ENCODE measurements at regions not wholly inside any gene's neighbourhood (a gene's known extent, or its start where the extent isn't known, plus 50 kb on each side); places are given as distances from the start of the nearest gene placed in this dataset.

DNA sequence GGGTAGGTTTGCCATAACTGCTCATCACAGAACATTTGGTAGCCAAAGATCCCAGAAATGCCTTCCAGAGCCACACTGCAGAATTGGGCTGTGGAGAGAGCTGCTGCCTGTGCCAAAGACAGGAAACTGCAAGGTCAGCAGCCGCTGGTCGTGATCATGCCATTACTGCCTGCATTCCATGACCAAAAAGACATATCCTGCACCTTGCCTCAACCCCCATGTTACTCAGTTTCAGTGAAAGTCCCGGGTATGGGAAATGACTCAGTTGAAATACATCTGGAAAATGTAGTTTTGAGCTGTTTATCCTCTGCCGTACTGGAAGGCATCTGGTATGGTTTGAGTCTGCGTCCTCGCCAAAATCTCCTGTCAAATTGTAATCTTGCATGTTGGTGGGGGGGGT, 161.7 kb downstream of the FCRL5 start:
- Mint-ChIP-seq H3K4me3 (ENCODE audit: unreplicated experiment) (no peak overlapping the region), H3K27ac (ENCODE audit: unreplicated experiment) (no peak overlapping the region), H3K27me3 (ENCODE audit: insufficient read depth, unreplicated experiment) (no peaks in the 10 kb centered on the region), H3K9me3 (ENCODE audit: unreplicated experiment) (peaks cover 22% of the 10 kb centered on the region), H3K36me3 (ENCODE audit: insufficient read depth, unreplicated experiment) (no peaks in the 10 kb centered on the region), H3K4me1 (ENCODE audit: low read depth, unreplicated experiment) (peaks cover 6% of the 10 kb centered on the region)
- Histone ChIP-seq H3K4me3 (ENCODE audit: low read depth, low read length) (no peak overlapping the region), H3K36me3 (ENCODE audit: control insufficient read depth, insufficient read depth, low read length) (no peaks in the 10 kb centered on the region), H3K9me3 (0 out of 2 replicates have a peak, but pooled peaks cover 4% of the 10 kb centered on the region), H3K4me1 (no peaks in the 10 kb centered on the region; the same call in 1 of the 2 replicates), H3K27me3 (replicated peaks; ENCODE audit: control insufficient read depth, insufficient read depth, low read length) (no peaks in the 10 kb centered on the region)
- no TSS peak for BruUV-seq (replicated peaks)
- DNase-seq: no peak
- intact Hi-C loops (cut with micrococcal nuclease; ENCODE audit: unreplicated experiment): no loop called here
- CTCF ChIA-PET: interaction anchor here (0.7 kb wide), 1 partner anchor 685 kb away, joined by 8 read pairs; no protein-coding TSS in a partner anchor
- TF ChIP-seq, protein P1, sequence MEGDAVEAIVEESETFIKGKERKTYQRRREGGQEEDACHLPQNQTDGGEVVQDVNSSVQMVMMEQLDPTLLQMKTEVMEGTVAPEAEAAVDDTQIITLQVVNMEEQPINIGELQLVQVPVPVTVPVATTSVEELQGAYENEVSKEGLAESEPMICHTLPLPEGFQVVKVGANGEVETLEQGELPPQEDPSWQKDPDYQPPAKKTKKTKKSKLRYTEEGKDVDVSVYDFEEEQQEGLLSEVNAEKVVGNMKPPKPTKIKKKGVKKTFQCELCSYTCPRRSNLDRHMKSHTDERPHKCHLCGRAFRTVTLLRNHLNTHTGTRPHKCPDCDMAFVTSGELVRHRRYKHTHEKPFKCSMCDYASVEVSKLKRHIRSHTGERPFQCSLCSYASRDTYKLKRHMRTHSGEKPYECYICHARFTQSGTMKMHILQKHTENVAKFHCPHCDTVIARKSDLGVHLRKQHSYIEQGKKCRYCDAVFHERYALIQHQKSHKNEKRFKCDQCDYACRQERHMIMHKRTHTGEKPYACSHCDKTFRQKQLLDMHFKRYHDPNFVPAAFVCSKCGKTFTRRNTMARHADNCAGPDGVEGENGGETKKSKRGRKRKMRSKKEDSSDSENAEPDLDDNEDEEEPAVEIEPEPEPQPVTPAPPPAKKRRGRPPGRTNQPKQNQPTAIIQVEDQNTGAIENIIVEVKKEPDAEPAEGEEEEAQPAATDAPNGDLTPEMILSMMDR (IDR thresholded peaks at IDR 0.05; ENCODE audit: insufficient read depth in 1 of 2, low read depth in 1 of 2, low read length in 1 of 2, severe bottlenecking in 1 of 2, unreplicated experiment in 1 of 2): no peak
- POLR2A ChIA-PET: no interaction called here

DNA sequence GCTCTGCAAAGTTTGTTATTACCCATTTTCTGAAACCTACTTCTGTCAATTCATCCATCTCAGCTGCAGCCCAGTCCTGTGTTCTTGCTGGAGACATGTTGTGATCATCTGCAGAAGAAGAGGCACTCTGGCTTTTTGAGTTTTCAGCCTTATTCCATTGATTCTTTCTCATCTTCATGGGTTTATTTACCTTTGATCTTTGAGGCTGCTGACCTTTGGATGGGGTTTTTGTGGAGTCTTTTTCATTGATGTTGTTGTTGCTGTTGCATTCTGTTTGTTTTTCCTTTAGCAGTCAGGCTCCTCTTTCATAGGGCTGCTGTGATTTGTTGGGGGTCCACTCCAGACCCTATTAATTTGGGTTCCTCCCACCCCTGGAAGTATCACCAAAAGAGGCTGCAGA, 164.3 kb downstream of the FCRL5 start:
- ChIA-PET POLR2A (no interaction called here), CTCF (no interaction called here)
- H3K36me3 Mint-ChIP-seq (ENCODE audit: insufficient read depth, unreplicated experiment): no peaks in the 10 kb centered on the region
- no peaks in the 10 kb centered on the region for H3K27me3 Mint-ChIP-seq (ENCODE audit: insufficient read depth, unreplicated experiment)
- H3K4me3 ChIP-seq (ENCODE audit: low read depth, low read length): no peak overlapping the region
- intact Hi-C loops (cut with micrococcal nuclease; ENCODE audit: unreplicated experiment): no loop called here
- H3K4me1 ChIP-seq: no peaks in the 10 kb centered on the region; the same call in 1 of the 2 replicates
- TF ChIP-seq, protein P1 (IDR thresholded peaks at IDR 0.05; ENCODE audit: insufficient read depth in 1 of 2, low read depth in 1 of 2, low read length in 1 of 2, severe bottlenecking in 1 of 2, unreplicated experiment in 1 of 2): no peak
- BruUV-seq (replicated peaks): no TSS peak
- H3K27ac Mint-ChIP-seq (ENCODE audit: unreplicated experiment): no peak overlapping the region
- H3K4me3 Mint-ChIP-seq (ENCODE audit: unreplicated experiment): no peak overlapping the region
- no peaks in the 10 kb centered on the region for H3K9me3 ChIP-seq
- H3K4me1 Mint-ChIP-seq (ENCODE audit: low read depth, unreplicated experiment): peaks cover 6% of the 10 kb centered on the region
- DNase-seq: no peak
- H3K9me3 Mint-ChIP-seq (ENCODE audit: unreplicated experiment): peaks cover 9% of the 10 kb centered on the region
- no peaks in the 10 kb centered on the region for H3K27me3 ChIP-seq (replicated peaks; ENCODE audit: control insufficient read depth, insufficient read depth, low read length)
- no peaks in the 10 kb centered on the region for H3K36me3 ChIP-seq (ENCODE audit: control insufficient read depth, insufficient read depth, low read length)

DNA sequence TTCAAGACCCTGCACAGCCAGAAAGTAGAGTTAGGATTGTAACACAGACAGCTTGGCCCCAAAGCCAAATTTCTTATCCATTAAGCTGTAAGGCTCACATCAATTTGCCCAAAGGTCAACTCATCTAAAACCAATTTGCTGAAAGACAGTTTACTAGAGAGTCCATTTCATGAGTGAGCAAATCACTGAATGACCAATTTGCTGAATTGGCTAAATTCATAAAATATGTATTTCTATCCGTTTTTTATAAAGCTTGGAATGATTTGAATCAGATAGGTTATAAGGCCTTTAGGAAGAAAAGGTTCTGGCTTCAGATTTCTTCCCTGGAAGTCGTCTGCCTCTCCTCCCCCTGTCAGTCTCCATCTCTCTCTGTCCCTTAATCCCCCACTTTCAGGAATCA, 168.1 kb downstream of the FCRL5 start:
- H3K4me1 Mint-ChIP-seq (ENCODE audit: low read depth, unreplicated experiment): peaks cover 6% of the 10 kb centered on the region
- H3K4me1 ChIP-seq: no peaks in the 10 kb centered on the region
- H3K27me3 ChIP-seq (replicated peaks; ENCODE audit: control insufficient read depth, insufficient read depth, low read length): no peaks in the 10 kb centered on the region
- no peaks in the 10 kb centered on the region for H3K27me3 Mint-ChIP-seq (ENCODE audit: insufficient read depth, unreplicated experiment)
- no peak overlapping the region for H3K4me3 ChIP-seq (ENCODE audit: low read depth, low read length)
- no peaks in the 10 kb centered on the region for H3K36me3 Mint-ChIP-seq (ENCODE audit: insufficient read depth, unreplicated experiment)
- ChIA-PET CTCF (no interaction called here), POLR2A (no interaction called here)
- H3K9me3 ChIP-seq: no peaks in the 10 kb centered on the region
- H3K9me3 Mint-ChIP-seq (ENCODE audit: unreplicated experiment): peaks cover 9% of the 10 kb centered on the region
- H3K36me3 ChIP-seq (ENCODE audit: control insufficient read depth, insufficient read depth, low read length): no peaks in the 10 kb centered on the region
- no peak overlapping the region for H3K4me3 Mint-ChIP-seq (ENCODE audit: unreplicated experiment)
- intact Hi-C loops (cut with micrococcal nuclease; ENCODE audit: unreplicated experiment): no loop called here
- no peak overlapping the region for H3K27ac Mint-ChIP-seq (ENCODE audit: unreplicated experiment)
- no peak for DNase-seq
- TF ChIP-seq, protein P1 (IDR thresholded peaks at IDR 0.05; ENCODE audit: insufficient read depth in 1 of 2, low read depth in 1 of 2, low read length in 1 of 2, severe bottlenecking in 1 of 2, unreplicated experiment in 1 of 2): no peak
- no TSS peak for BruUV-seq (replicated peaks)

All from Caco-2 (cell line).